NCI-H2107 (cell line): ENCODE measurements at regions not wholly inside any gene's neighbourhood (a gene's known extent, or its start where the extent isn't known, plus 50 kb on each side); places are given as distances from the start of the nearest gene placed in this dataset.

ENCODE experiments used
- DNase-seq: peaks from one replicate; lab custom pipeline; 2025; lab: John Stamatoyannopoulos, UW

DNA sequence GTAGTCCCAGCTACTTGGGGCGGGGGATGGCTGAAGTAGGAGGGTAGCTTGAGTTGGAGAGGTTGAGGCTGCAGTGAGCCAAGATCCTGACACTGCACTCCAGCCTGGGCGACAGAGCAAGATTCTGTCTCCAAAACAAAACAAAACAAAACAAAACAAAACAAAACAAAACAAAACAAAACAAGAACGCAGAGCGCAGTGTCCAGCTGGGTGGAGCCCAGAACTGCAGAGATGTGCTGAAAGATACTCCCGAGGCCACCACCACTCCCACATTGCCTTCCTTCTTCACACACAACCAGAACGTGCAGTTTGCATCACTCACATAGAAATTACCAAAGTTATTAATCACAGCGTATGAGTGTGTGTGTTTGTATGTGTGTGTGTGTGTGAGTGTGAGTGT, 222.9 kb upstream of the ASIC2 start:
- DNase-seq, result no peak

- DNase-seq, result no peak
Measured at GRCh38 chr17:33516645-33517044, 223.6 kb upstream of the ASIC2 start.

- DNase-seq, result no peak
Measured at GRCh38 chr17:33517746-33518145, 224.7 kb upstream of the ASIC2 start.

GRCh38 chr17:33519692-33520091, 226.6 kb upstream of the ASIC2 start:
- DNase-seq, result no peak

GRCh38 chr17:33520426-33521330, 227.6 kb upstream of the ASIC2 start:
- DNase-seq, result no peak

DNA sequence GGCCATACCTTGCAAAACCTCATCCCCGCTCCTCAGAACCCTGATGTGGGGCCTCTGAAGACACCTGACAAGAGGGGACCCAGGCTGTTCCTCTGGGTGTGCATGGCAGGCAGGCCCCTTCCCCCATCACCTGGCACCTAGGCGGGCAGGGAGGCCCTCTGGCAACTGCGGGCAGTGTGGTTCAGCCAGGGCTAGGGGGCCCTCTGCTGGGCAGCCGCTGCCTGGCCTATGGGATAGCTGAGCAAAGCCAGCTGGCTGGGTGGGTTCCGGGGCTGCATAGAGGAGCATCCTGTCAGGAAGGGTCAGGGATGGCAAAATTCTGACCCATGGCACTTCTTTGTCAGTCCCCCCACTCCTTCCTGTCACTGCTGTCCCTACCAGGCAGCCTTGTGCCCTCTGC, 228.7 kb upstream of the ASIC2 start:
- no peak for DNase-seq

DNA sequence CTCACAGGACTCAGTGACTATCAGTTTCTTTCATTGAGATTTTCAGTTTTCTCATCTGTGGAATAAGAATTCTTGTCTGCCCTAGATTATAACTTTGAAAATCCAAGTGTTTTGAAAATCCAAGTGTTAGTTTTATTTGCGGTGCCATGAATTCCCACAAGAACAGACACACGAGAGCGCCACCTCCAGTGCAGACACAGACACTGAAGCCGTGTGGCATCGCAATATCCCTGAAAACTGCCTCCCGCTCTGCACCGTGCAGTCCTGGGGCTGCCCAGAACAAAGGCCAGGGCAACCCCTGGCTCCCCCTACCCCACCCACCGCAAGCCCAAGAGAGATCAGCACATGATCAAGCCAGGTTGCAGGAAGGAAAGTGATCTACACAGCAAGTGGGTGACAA, 229.5 kb upstream of the ASIC2 start:
- DNase-seq, result no peak

DNA sequence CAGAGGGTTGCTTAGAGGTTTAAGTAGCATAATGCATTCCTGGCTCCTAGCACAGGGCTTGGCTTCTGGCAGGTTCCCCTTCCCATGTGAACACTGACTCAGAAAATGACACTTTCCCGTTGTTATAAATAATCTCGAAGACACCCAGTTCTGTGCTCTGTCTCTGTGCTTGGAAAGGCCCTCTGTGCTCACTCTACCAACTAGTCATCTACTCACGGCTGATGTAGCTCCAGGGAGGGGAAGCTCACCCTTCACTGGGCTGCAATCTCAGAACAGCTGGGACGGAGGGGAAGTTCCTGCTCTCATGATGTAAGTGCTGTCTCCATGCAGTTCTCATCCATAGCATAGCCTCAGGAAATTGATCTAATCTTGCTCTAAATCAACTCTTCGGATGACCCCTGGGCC, 230.5 kb upstream of the ASIC2 start:
- DNase-seq, result no peak

GRCh38 chr17:33525186-33525585, 232.1 kb upstream of the ASIC2 start:
- no peak for DNase-seq

GRCh38 chr17:33526717-33527116, 233.6 kb upstream of the ASIC2 start:
- DNase-seq, result no peak

DNA sequence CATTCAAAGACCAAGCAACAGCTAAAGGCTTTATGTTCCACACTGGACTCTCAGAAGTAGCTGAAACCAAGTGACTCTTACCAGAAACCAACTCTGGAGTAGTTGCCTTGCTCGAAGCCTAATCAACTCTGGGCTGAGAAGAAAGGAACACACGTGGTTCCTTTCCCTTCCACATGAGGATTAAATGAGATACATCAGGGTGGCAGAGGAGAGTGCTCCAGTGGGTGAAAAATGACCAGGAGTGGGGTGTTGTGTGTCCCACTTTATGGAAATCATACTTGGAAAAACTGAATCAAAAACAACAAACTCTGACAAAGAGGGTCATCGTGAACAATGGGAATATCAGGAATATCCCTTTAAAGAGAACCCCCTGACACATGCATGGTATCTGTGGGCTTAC, 234.2 kb upstream of the ASIC2 start:
- no peak for DNase-seq

DNA sequence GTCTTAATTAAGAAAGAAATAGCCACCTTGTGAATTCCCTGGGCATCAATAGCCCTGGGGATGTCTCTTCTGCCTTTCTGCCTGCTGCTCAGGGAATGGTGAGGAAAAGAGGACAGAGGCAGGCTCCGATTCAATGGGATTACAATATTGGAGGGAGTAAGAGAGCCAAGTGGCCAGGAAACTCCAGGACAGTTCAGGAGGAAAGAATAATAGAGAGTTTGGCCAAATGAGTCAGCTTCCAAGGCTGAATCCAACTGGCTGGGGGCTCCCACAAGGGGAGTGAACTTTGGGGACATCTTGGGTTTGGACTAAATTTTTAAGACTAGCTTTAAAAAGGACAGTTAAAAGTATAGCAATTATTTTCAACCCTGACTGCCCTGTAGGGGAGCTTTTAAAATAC, 235.8 kb upstream of the ASIC2 start:
- no peak for DNase-seq

- DNase-seq, result no peak
Measured at GRCh38 chr17:33529816-33530215, 236.7 kb upstream of the ASIC2 start.

DNA sequence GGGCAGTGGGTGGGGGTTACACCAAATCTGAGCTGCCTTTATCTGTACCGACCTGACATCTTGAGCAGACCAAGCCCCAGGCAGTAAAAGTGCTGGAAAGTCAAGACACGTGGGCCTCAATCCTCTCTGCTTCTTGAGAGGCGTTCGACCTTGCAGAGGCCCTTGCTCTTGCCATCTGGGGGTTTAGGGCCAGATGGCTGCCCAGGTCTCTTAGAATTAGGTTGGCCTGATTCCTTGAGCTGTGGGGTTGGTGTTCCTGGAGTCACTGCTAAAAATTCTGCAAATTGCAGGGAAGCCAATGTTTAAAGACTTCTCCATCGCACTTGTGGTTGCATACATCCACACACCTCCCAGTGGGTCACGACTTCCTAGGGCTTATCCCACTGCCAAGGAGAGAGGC, 238.2 kb upstream of the ASIC2 start:
- DNase-seq, result no peak

DNA sequence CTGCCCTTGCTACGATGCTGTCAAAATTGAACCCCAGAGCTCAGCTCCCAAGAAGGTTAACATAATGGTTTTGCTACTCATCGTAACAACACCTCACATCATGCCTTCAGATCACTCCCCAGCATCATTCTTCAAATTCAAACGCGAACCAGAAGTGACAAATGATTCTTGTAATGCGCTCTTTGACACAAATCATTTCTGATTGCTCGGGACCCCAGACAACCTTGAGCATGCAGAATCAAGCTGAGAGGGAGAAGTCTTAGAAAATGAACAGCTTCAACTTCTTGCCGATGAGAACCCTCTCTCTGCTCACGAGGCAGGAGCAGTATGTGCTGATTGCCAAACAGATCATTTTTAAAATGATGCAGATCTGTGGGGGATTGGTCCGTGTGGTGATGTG, 241.0 kb upstream of the ASIC2 start:
- no peak for DNase-seq

- no peak for DNase-seq
Measured at GRCh38 chr17:33545124-33545523, 252.0 kb upstream of the ASIC2 start.

- no peak for DNase-seq
Measured at GRCh38 chr17:33550261-33550660, 257.2 kb upstream of the ASIC2 start.

DNA sequence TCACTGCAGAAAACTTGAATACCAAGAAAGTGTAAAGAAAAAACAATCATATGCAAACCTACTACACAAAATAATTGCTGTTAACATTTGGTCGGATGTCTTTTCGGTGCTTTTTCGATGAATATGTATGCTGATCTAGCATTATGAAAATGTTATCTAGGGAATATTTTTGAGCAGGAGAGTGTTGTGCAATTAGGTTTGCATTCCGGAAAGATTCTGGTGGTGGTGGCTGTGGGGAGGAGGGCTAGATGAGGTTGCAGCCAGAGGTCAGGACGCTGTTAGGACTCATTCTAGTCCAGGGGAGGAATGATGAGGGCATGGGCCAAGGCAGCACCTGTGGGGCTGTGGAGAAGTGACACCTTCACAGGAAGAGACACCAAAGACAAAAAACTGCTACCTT, 258.0 kb upstream of the ASIC2 start:
- DNase-seq, result no peak

DNA sequence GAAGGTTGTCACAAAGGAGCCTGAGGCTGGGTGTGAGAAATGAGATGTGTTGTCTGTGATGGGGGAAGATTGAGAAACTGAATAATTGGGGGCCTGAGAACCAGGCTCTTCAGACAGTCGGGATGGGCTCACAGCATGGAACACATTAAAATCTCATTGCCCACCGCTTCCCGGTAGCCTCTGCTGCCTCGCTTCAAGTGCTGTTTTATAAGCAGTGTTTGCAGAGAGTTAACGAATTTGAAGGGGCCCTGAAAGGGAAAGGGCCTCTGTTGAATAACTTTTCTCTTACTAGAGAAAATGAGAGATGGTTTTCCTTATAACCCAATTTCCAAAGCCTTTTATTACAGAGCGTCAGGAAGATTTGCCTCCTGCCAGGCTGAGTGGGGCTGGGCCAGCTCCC, 258.8 kb upstream of the ASIC2 start:
- no peak for DNase-seq

DNA sequence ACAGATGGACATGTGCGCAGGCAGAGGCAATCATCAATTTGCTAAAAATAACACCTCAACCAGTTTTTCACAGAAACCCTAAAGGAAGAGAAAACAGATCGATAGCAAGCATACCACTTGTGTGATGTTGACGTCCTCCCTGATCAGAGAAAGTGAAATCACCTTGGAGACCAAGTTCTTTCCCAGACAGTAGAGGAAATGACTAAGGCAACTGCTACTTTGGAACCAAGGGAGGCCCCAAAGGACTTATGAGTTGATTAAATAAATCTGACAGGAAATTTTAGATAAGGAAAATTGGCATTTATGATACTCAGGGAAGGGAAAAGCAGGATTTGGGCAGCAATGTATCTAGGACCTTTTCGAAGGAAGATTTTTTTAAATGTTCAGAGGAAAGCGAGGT, 267.1 kb upstream of the ASIC2 start:
- DNase-seq, result no peak

DNA sequence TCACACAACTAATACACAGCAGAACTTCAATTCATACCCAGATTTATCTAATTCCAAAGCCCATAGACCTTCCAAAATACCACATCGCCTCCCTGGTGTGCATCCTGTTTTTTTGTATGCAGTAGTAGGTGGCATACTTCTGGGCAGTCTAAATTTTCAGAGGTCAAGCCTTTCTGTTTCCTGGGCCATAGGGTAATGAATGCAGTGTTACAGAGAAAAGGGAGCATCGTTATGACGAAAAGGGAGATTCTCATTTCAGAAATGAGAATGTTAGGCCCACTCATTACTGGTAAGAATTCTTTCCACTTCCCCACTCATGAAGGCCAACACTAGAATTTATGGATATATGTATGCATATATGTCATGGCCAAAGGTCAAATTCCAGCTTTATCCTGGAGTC, 267.8 kb upstream of the ASIC2 start:
- no peak for DNase-seq

- no peak for DNase-seq
Measured at GRCh38 chr17:33561569-33562334, 268.7 kb upstream of the ASIC2 start.

GRCh38 chr17:33562792-33563191, 269.7 kb upstream of the ASIC2 start:
- DNase-seq, result no peak
